Astrocyte (in vitro differentiated cells and primary cell): ENCODE measurements at regions not wholly inside any gene's neighbourhood (a gene's known extent, or its start where the extent isn't known, plus 50 kb on each side); places are given as distances from the start of the nearest gene placed in this dataset.

Experiments used
- DNase-seq: peaks from one replicate; pipeline ENCODE4 v3.0.0-alpha.2; 2010; ENCODE audit warnings: low read depth
- FAIRE-seq: peaks from 2 replicates; lab custom pipeline; 2011; peaks lifted over from hg19 to GRCh38; lab: Jason Lieb, UNC
- H2AFZ ChIP-seq: 2 replicates; pipeline ENCODE4 v1.6.0; 2012; ENCODE audit warnings: low read depth, low read length, inconsistent platforms
- H3K27ac ChIP-seq: 2 replicates; pipeline ENCODE4 v1.5.1; 2011; ENCODE audit warnings: low read depth, low read length, inconsistent platforms
- H3K27me3 ChIP-seq: 2 replicates; pipeline ENCODE4 v1.6.0; 2011; ENCODE audit warnings: low read length, inconsistent platforms; ENCODE audit not compliant: insufficient read depth
- H3K36me3 ChIP-seq: 2 replicates; pipeline ENCODE4 v1.5.1; 2011; ENCODE audit warnings: low read length, inconsistent platforms; ENCODE audit not compliant: insufficient read depth
- H3K4me1 ChIP-seq: 2 replicates; pipeline ENCODE4 v1.5.1; 2011; ENCODE audit warnings: low read length, inconsistent platforms; ENCODE audit not compliant: insufficient read depth
- H3K4me2 ChIP-seq: 2 replicates; pipeline ENCODE4 v1.6.0; 2012; ENCODE audit warnings: low read length, inconsistent platforms
- H3K4me3 ChIP-seq: 2 replicates; pipeline ENCODE4 v1.5.1; 2011; ENCODE audit warnings: low read depth, mild to moderate bottlenecking, low read length, inconsistent platforms; ENCODE audit not compliant: insufficient read depth
- H3K79me2 ChIP-seq: 2 replicates; pipeline ENCODE4 v1.6.0; 2012; ENCODE audit warnings: mild to moderate bottlenecking, low read length, inconsistent platforms; ENCODE audit not compliant: insufficient read depth
- H3K9ac ChIP-seq: 2 replicates; pipeline ENCODE4 v1.6.0; 2012; ENCODE audit warnings: mild to moderate bottlenecking, low read length, inconsistent platforms
- H3K9me3 ChIP-seq: 2 replicates; pipeline ENCODE4 v1.5.1; 2012; ENCODE audit warnings: low read depth, mild to moderate bottlenecking, low read length, inconsistent platforms; ENCODE audit not compliant: insufficient read depth
- H4K20me1 ChIP-seq: 2 replicates; pipeline ENCODE4 v1.6.0; 2012; ENCODE audit warnings: low read length, inconsistent platforms; ENCODE audit not compliant: insufficient read depth
- H3K27ac Mint-ChIP-seq: one replicate; pipeline ENCODE4 v1.8.0; 2021; ENCODE audit warnings: mild to moderate bottlenecking, mixed read lengths; ENCODE audit not compliant: unreplicated experiment
- H3K27me3 Mint-ChIP-seq: one replicate; pipeline ENCODE4 v1.8.0; 2021; ENCODE audit warnings: low read depth, mixed read lengths; ENCODE audit not compliant: unreplicated experiment
- H3K36me3 Mint-ChIP-seq: one replicate; pipeline ENCODE4 v1.8.0; 2021; ENCODE audit warnings: low read depth, mixed read lengths; ENCODE audit not compliant: unreplicated experiment
- H3K4me1 Mint-ChIP-seq: one replicate; pipeline ENCODE4 v1.8.0; 2021; ENCODE audit warnings: low read depth, mixed read lengths; ENCODE audit not compliant: unreplicated experiment
- H3K4me3 Mint-ChIP-seq: one replicate; pipeline ENCODE4 v1.8.0; 2021; ENCODE audit warnings: mild to moderate bottlenecking, moderate library complexity, mixed read lengths; ENCODE audit not compliant: unreplicated experiment
- H3K9me3 Mint-ChIP-seq: one replicate; pipeline ENCODE4 v1.8.0; 2021; ENCODE audit warnings: mild to moderate bottlenecking, mixed read lengths; ENCODE audit not compliant: unreplicated experiment
- CTCF ChIP-seq: IDR thresholded peaks from 2 replicates; pipeline ENCODE4 v1.5.1; 2011; ENCODE audit warnings: low read depth, mild to moderate bottlenecking, inconsistent platforms, low read length, moderate library complexity; ENCODE audit not compliant: insufficient read depth
- EZH2 ChIP-seq: IDR thresholded peaks from 2 replicates; pipeline ENCODE4 v1.6.1; 2012; ENCODE audit warnings: mild to moderate bottlenecking, low read length, inconsistent platforms; ENCODE audit not compliant: insufficient read depth

DNA sequence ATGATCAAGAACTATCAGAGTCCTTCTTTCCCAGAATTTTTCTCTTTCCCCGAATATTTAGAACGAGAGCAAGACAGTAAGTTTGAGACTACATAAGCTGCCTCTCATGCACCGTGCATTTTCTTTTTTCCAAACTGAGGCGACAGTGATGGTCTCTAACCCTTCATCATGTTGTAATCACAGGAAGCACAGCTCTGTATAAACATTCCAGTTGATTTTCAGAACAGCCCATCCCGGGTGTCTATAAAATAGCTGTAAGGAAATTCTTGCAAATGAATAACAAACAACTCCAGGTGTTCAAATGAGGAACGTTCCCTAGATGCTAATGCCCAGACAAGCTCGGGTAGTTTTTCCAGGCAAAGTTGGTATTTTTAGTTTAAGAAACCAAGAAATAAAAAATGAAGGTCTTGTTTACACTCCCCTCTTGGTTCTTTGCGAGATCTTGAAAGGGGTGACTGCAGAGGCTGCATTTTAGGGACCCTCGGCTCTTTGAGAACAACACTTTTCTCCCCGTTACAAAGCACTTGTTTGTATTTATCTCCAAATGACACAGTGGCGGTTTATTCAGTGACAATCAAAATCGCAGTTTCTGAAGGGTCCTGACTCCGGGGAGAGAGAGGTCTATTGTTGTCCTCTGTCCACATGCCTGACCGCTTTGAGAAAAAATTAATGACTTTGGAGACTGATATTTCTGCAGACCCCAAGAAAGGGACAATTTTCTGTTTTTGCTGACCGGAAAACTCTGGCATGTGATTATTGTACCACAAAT lies 101.1 kb upstream of the NCK2 start:
- peak overlapping the region; percentile 3 for H2AFZ ChIP-seq

GRCh38 chr2:105641389-105641811 lies 103.3 kb upstream of the NCK2 start:
- no peaks in the 10 kb centered on the region for H3K36me3 Mint-ChIP-seq
- no peak overlapping the region for H3K4me3 ChIP-seq
- H2AFZ ChIP-seq, result no peak overlapping the region
- H3K27ac Mint-ChIP-seq, result no peak overlapping the region
- TF ChIP-seq CTCF, result no peak
- no peak for TF ChIP-seq EZH2
- H3K4me3 Mint-ChIP-seq, result no peak overlapping the region
- FAIRE-seq (no peak), DNase-seq (no peak)
- peaks cover 7% of the 10 kb centered on the region for H3K4me1 Mint-ChIP-seq
- peaks cover 7% of the 10 kb centered on the region for H3K4me1 ChIP-seq
- H4K20me1 ChIP-seq, result no peaks in the 10 kb centered on the region
- no peaks in the 10 kb centered on the region for H3K9me3 ChIP-seq
- H3K9ac ChIP-seq, result no peak overlapping the region
- H3K27ac ChIP-seq, result no peak overlapping the region
- no peaks in the 10 kb centered on the region for H3K79me2 ChIP-seq
- peaks cover 15% of the 10 kb centered on the region for H3K27me3 Mint-ChIP-seq
- no peaks in the 10 kb centered on the region for H3K9me3 Mint-ChIP-seq
- no peaks in the 10 kb centered on the region for H3K36me3 ChIP-seq
- no peak overlapping the region for H3K4me2 ChIP-seq
- H3K27me3 ChIP-seq, result peaks cover 22% of the 10 kb centered on the region

More for the DNA sequence above, 101.1 kb upstream of the NCK2 start:
- no peak overlapping the region for H3K27ac ChIP-seq
- Mint-ChIP-seq H3K4me1 (peaks cover 7% of the 10 kb centered on the region), H3K36me3 (no peaks in the 10 kb centered on the region), H3K4me3 (no peak overlapping the region), H3K27ac (no peak overlapping the region), H3K9me3 (no peaks in the 10 kb centered on the region), H3K27me3 (peaks cover 22% of the 10 kb centered on the region)
- peaks cover 27% of the 10 kb centered on the region for H3K27me3 ChIP-seq
- H3K4me1 ChIP-seq, result peaks cover 7% of the 10 kb centered on the region
- DNase-seq, result no peak
- no peaks in the 10 kb centered on the region for H3K79me2 ChIP-seq
- TF ChIP-seq EZH2, result no peak
- no peak for TF ChIP-seq CTCF
- no peaks in the 10 kb centered on the region for H3K36me3 ChIP-seq
- H3K9ac ChIP-seq, result no peak overlapping the region
- FAIRE-seq, result no peak
- H3K4me3 ChIP-seq, result no peak overlapping the region
- no peaks in the 10 kb centered on the region for H4K20me1 ChIP-seq
- H3K4me2 ChIP-seq, result peak overlapping the region; percentile 51
- no peaks in the 10 kb centered on the region for H3K9me3 ChIP-seq

DNA sequence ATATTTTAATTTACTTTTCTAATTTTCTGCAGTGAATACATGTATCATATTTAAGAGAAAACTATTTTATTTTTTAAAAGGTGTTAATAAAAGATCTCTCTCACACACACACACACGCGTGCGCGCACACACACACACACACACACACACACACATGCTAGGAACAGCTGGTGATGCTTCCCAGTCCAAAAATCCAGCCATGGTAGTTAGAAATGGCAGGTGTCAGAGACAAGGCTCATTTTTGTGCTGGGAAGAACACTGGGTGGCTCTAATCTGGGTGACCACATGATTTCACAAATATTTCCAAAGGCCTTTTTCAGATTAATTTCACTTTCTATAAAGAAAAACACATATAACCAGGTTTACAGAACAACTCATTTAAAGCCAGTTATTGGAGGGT lies 104.5 kb upstream of the NCK2 start:
- H2AFZ ChIP-seq, result no peak overlapping the region
- peaks cover 24% of the 10 kb centered on the region for H3K27me3 Mint-ChIP-seq
- no peak overlapping the region for H3K4me3 Mint-ChIP-seq

More for the DNA sequence above, 104.5 kb upstream of the NCK2 start:
- H4K20me1 ChIP-seq, result no peaks in the 10 kb centered on the region
- H3K36me3 ChIP-seq, result no peaks in the 10 kb centered on the region
- H3K4me1 ChIP-seq, result peaks cover 7% of the 10 kb centered on the region
- FAIRE-seq, result no peak
- H3K27ac ChIP-seq, result no peak overlapping the region
- Mint-ChIP-seq H3K9me3 (no peaks in the 10 kb centered on the region), H3K36me3 (no peaks in the 10 kb centered on the region), H3K4me1 (peaks cover 7% of the 10 kb centered on the region), H3K27ac (no peak overlapping the region)
- no peak for TF ChIP-seq CTCF
- no peak for TF ChIP-seq EZH2
- H3K4me3 ChIP-seq, result no peak overlapping the region
- H3K9me3 ChIP-seq, result no peaks in the 10 kb centered on the region
- H3K9ac ChIP-seq, result no peak overlapping the region
- no peaks in the 10 kb centered on the region for H3K79me2 ChIP-seq
- peaks cover 23% of the 10 kb centered on the region for H3K27me3 ChIP-seq
- H3K4me2 ChIP-seq, result no peak overlapping the region
- no peak for DNase-seq
